Osteocyte (in vitro differentiated cells): ENCODE measurements at regions not wholly inside any gene's neighbourhood (a gene's known extent, or its start where the extent isn't known, plus 50 kb on each side); places are given as distances from the start of the nearest gene placed in this dataset.

Experiments
- DNase-seq: peaks from one replicate; pipeline ENCODE4 v3.0.0; 2021; ENCODE audit warnings: mixed read lengths; ENCODE audit not compliant: unreplicated experiment; ENCODE audit errors: extremely low spot score
- H3K27ac Mint-ChIP-seq: one replicate; pipeline ENCODE4 v1.8.0; 2021; ENCODE audit warnings: mild to moderate bottlenecking, mixed read lengths; ENCODE audit not compliant: unreplicated experiment
- H3K27me3 Mint-ChIP-seq: one replicate; pipeline ENCODE4 v1.8.0; 2021; ENCODE audit warnings: mixed read lengths; ENCODE audit not compliant: unreplicated experiment
- H3K36me3 Mint-ChIP-seq: one replicate; pipeline ENCODE4 v1.8.0; 2021; ENCODE audit warnings: mixed read lengths; ENCODE audit not compliant: unreplicated experiment
- H3K4me1 Mint-ChIP-seq: one replicate; pipeline ENCODE4 v1.8.0; 2021; ENCODE audit warnings: mixed read lengths; ENCODE audit not compliant: unreplicated experiment
- H3K4me3 Mint-ChIP-seq: one replicate; pipeline ENCODE4 v1.8.0; 2021; ENCODE audit warnings: mild to moderate bottlenecking, moderate library complexity, mixed read lengths; ENCODE audit not compliant: unreplicated experiment
- H3K9me3 Mint-ChIP-seq: one replicate; pipeline ENCODE4 v1.8.0; 2021; ENCODE audit warnings: mixed read lengths; ENCODE audit not compliant: unreplicated experiment
- CTCF ChIP-seq: fragments of 200-600 bp; sonication (generic); IDR thresholded peaks from 2 replicates; pipeline ENCODE4 v1.5.0; 2021; ENCODE audit warnings: antibody characterized with exemption, mild to moderate bottlenecking, moderate library complexity

DNA sequence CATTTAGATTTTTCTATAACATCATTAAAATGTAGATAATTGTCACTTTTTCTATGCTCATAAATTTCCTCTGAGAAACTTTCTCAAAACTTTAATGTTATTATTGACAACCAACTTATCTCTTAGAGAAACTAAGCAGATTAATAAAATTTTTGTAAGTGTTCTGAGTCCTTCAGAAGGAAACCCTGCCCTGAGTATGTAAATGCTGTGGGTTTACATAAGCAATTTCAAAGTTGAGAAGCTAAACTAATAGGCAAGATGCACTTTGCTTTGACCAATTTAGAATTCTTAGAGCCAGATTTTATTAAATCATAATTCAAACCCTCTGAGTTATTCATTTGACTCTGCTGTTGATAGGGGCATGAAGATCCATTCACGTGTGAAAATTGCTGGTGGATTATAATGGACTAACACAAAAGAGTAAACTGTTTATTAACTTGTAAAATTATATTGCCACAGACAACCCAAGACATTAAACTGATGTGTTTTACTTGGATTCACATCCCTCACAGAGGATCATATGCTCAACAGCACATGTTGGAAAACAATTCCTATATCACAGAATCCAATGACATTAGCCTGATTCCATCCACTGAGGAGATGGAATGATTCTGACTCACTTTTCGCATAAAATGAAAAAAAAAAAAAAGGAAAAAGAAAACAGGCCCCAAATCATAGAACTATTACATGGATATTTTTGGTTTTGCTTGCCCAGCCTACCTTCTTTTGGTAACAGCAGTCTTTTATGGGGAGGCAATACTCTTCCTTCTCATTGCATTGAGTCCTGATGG lies 453.7 kb upstream of the HTR2A start:
- H3K27ac Mint-ChIP-seq: no peak overlapping the region
- no peaks in the 10 kb centered on the region for H3K36me3 Mint-ChIP-seq
- H3K4me3 Mint-ChIP-seq: no peak overlapping the region
- H3K9me3 Mint-ChIP-seq: peaks cover 6% of the 10 kb centered on the region
- TF ChIP-seq CTCF: no peak
- no peak for DNase-seq
- no peaks in the 10 kb centered on the region for H3K4me1 Mint-ChIP-seq
- H3K27me3 Mint-ChIP-seq: no peaks in the 10 kb centered on the region

GRCh38 chr13:47349211-47349610 lies 452.4 kb upstream of the HTR2A start:
- Mint-ChIP-seq H3K27ac (no peak overlapping the region), H3K27me3 (no peaks in the 10 kb centered on the region), H3K9me3 (peaks cover 11% of the 10 kb centered on the region), H3K4me3 (no peak overlapping the region), H3K36me3 (no peaks in the 10 kb centered on the region), H3K4me1 (no peaks in the 10 kb centered on the region)
- TF ChIP-seq CTCF: no peak
- DNase-seq: no peak

DNA sequence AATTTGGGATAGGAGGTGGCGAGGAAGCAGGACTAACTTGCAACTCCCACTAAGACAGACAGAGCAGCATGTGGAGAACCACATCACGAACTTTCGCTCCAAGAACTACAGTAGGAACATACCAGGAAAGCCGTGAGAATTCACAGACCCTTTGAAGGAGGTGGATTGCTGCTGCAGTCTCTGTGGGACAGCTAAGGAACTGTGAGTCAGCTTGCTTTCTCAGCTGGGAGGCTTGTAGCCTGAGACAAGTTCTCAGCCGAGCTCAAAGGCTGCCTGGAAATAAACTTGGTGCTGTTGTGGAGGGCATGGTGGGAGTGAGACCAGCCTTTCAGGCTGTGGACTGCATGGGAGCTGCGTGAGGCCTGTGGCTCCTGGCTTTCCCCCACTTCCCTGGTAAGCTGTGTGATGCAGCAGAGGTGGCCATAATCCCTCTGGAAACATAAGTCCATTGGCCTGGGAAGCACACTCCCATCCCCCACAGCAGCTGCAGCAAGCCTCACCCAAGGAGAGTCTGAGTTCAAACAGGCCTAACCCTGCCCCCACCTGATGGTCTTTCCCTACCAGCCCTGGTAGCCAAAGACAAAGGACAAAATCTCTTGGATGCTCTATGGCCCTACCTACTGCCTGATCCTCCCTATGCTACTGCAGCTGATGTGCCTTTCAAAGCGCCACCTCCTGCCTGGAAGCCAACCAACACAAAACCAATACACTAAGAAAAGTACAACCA lies 441.1 kb upstream of the HTR2A start:
- no peaks in the 10 kb centered on the region for H3K36me3 Mint-ChIP-seq
- no peak for DNase-seq
- TF ChIP-seq CTCF: no peak
- H3K4me3 Mint-ChIP-seq: no peak overlapping the region
- peaks cover 31% of the 10 kb centered on the region for H3K9me3 Mint-ChIP-seq
- H3K27me3 Mint-ChIP-seq: no peaks in the 10 kb centered on the region
- peaks cover 2% of the 10 kb centered on the region for H3K4me1 Mint-ChIP-seq
- H3K27ac Mint-ChIP-seq: no peak overlapping the region

DNA sequence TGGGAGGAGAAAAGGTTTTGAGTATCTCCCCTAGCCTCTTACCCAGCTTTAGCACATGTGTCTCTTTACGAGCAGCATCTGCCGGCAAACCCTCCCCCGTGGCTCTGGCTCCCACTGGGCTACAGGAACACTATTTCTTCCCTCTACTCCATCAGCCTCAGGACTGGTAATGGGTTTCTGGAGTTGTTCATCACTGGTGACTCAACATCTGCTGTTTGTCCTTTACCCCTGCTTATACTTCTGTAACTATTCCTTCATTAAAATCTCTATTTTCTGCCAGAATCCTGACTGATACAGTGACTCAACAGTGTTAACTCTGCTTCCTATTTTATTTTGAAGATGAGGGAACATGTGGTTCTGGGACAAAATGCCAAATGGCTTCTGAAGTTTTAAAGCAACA lies 437.3 kb upstream of the HTR2A start:
- Mint-ChIP-seq H3K9me3 (peaks cover 9% of the 10 kb centered on the region), H3K4me1 (peaks cover 7% of the 10 kb centered on the region), H3K27me3 (no peaks in the 10 kb centered on the region), H3K36me3 (no peaks in the 10 kb centered on the region), H3K4me3 (no peak overlapping the region), H3K27ac (no peak overlapping the region)
- no peak for TF ChIP-seq CTCF
- no peak for DNase-seq

DNA sequence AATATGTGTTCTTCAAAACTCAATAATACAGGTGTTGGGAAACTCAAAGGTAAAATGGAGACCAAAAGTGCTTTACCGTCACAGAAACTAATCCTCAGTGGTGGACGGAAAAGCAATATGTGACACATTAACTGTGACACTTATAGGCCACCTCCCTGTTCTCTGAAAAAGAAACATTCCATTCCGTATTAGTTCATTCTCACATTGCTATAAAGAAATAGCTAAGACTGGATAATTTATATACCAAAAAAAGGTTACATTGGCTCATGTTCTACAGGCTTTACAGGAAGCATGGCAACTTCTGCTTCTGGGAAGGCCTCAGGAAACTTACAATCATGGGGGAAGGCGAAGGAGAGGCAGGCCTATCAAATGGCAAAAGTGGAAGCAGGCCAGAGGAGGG lies 435.3 kb upstream of the HTR2A start:
- Mint-ChIP-seq H3K4me3 (no peak overlapping the region), H3K4me1 (peaks cover 5% of the 10 kb centered on the region), H3K27ac (peak overlapping the region; percentile 72), H3K9me3 (peaks cover 9% of the 10 kb centered on the region), H3K27me3 (no peaks in the 10 kb centered on the region), H3K36me3 (no peaks in the 10 kb centered on the region)
- DNase-seq: no peak
- TF ChIP-seq CTCF: no peak
